Esophagus squamous epithelium (tissue), 5 donors: ENCODE measurements at regions not wholly inside any gene's neighbourhood (a gene's known extent, or its start where the extent isn't known, plus 50 kb on each side); places are given as distances from the start of the nearest gene placed in this dataset.
"Not testable (repeated sequence)": the region's sequence is repeated elsewhere in the genome, so short reads cannot be mapped to it uniquely, and the experiment has no call there.

Experiments used
- DNase-seq: peaks from one replicate; lab custom pipeline; 2025; lab: John Stamatoyannopoulos, UW
- H3K27ac ChIP-seq, 4 donors: fragments of 200-600 bp; sonication (generic); one replicate each; pipeline ENCODE4 v1.5.1; 2016 to 2019; ENCODE audit warnings: mild to moderate bottlenecking in 1 of 4
- H3K27me3 ChIP-seq, 4 donors: fragments of 200-600 bp; sonication (generic); 1 replicate in 3 of 4; 2 replicates in 1 of 4; pipeline versions ENCODE4 v1.5.1 to v1.6.0; 2017 to 2021; ENCODE audit warnings: antibody characterized with exemption in 1 of 4
- H3K36me3 ChIP-seq, 3 donors: fragments of 200-600 bp; sonication (generic); one replicate each; pipeline ENCODE4 v1.5.1; 2016 to 2019
- H3K4me1 ChIP-seq, 3 donors: fragments of 200-600 bp; sonication (generic); one replicate each; pipeline ENCODE4 v1.5.1; 2017 to 2019
- H3K4me3 ChIP-seq, 4 donors: fragments of 200-600 bp; sonication (generic); 1 replicate in 3 of 4; 2 replicates in 1 of 4; pipeline ENCODE4 v1.5.1; 2016 to 2019; ENCODE audit warnings: mild to moderate bottlenecking in 2 of 4, moderate library complexity in 1 of 4
- H3K9me3 ChIP-seq, 3 donors: fragments of 200-600 bp; sonication (generic); one replicate each; pipeline ENCODE4 v1.5.1; 2016 to 2019
- CTCF ChIP-seq, 6 experiments: fragments of 450-650 bp in 4 of 6; fragments of 200-600 bp in 2 of 6; sonication (generic) in 2 of 6; IDR thresholded peaks; one replicate each; pipeline ENCODE4 v1.5.1; 2016 to 2019; ENCODE audit warnings: antibody characterized with exemption in 6 of 6, mild to moderate bottlenecking in 4 of 6, moderate library complexity in 4 of 6
- POLR2A ChIP-seq, 4 donors: fragments of 450-650 bp; IDR thresholded peaks; one replicate each; pipeline ENCODE4 v1.6.1; 2017; ENCODE audit warnings: antibody characterized with exemption in 4 of 4, mild to moderate bottlenecking in 4 of 4, moderate library complexity in 3 of 4
- WGBS, 2 donors: methylation state at CpG; one replicate each; pipeline ENCODE4 v1.1.5; 2018; 5-methylcytosine and 5-hydroxymethylcytosine counted together
- intact Hi-C: fragments of 100-400 bp; cut with DNase I; formaldehyde crosslinking; loops from one replicate; pipeline ENCODE4 v1.15.0; 2022
- donor health status: DM: yes; HTN: yes; CAD: no.

GRCh38 chr6:9831783-9832182 lies 583.1 kb downstream of the TFAP2A start:
- DNase-seq, result no peak

GRCh38 chr6:9830808-9831207 lies 584.1 kb downstream of the TFAP2A start:
- Histone ChIP-seq H3K36me3 (no peaks in the 10 kb centered on the region), H3K27ac (no peak overlapping the region), H3K4me1 (no peaks in the 10 kb centered on the region), H3K27me3 (no peaks in the 10 kb centered on the region), H3K4me3 (no peak overlapping the region), H3K9me3 (no peaks in the 10 kb centered on the region)
- intact Hi-C loops, result no loop called here
- TF ChIP-seq POLR2A (IDR thresholded peaks at IDR 0.05) (no peak), CTCF (IDR thresholded peaks at IDR 0.05) (no peak)
- DNase-seq, result no peak
- 68 to 70% methylated on average over 2 of the region's 2 CpGs for WGBS, 2 donors

More at GRCh38 chr6:9831783-9832182, 583.1 kb downstream of the TFAP2A start:
- no peaks in the 10 kb centered on the region for H3K9me3 ChIP-seq
- TF ChIP-seq CTCF (IDR thresholded peaks at IDR 0.05) (no peak), POLR2A (IDR thresholded peaks at IDR 0.05) (no peak)
- H3K4me1 ChIP-seq, result no peaks in the 10 kb centered on the region
- no peak overlapping the region for H3K4me3 ChIP-seq
- H3K27me3 ChIP-seq, result no peaks in the 10 kb centered on the region
- intact Hi-C loops, result no loop called here
- H3K27ac ChIP-seq, result no peak overlapping the region
- no peaks in the 10 kb centered on the region for H3K36me3 ChIP-seq

- no peaks in the 10 kb centered on the region for H3K4me1 ChIP-seq
- WGBS, 2 donors, result 81 to 89% methylated on average over 4 of the region's 4 CpGs
- intact Hi-C loops, result no loop called here
Observed at GRCh38 chr6:9825526-9825925, 589.3 kb downstream of the TFAP2A start.

GRCh38 chr6:9810727-9811126 lies 604.1 kb downstream of the TFAP2A start:
- H3K4me3 ChIP-seq, H3K27ac ChIP-seq, H3K27me3 ChIP-seq, H3K9me3 ChIP-seq, DNase-seq, H3K4me1 ChIP-seq, intact Hi-C loops, H3K36me3 ChIP-seq: not testable (repeated sequence)
- WGBS, 2 donors, result 94 to 95% methylated on average over 3 to 16 of the region's 24 CpGs

More at GRCh38 chr6:9825526-9825925, 589.3 kb downstream of the TFAP2A start:
- Histone ChIP-seq H3K9me3 (no peaks in the 10 kb centered on the region), H3K27me3 (no peaks in the 10 kb centered on the region), H3K4me3 (no peak overlapping the region), H3K27ac (no peak overlapping the region), H3K36me3 (no peaks in the 10 kb centered on the region)
- TF ChIP-seq POLR2A (IDR thresholded peaks at IDR 0.05) (no peak), CTCF (IDR thresholded peaks at IDR 0.05) (no peak)
- DNase-seq, result no peak

- Histone ChIP-seq H3K27me3 (no peaks in the 10 kb centered on the region), H3K27ac (no peak overlapping the region), H3K4me1 (no peaks in the 10 kb centered on the region), H3K9me3 (no peaks in the 10 kb centered on the region), H3K36me3 (no peaks in the 10 kb centered on the region), H3K4me3 (no peak overlapping the region)
- TF ChIP-seq CTCF (IDR thresholded peaks at IDR 0.05) (no peak), POLR2A (IDR thresholded peaks at IDR 0.05) (no peak)
- no peak for DNase-seq
- WGBS, 2 donors, result 73 to 89% methylated on average over 6 of the region's 6 CpGs
- intact Hi-C loops, result no loop called here
Observed at GRCh38 chr6:9810286-9810685, 604.6 kb downstream of the TFAP2A start.

- no peak overlapping the region for H3K4me3 ChIP-seq
- DNase-seq, result no peak
- WGBS, 2 donors, result 65 to 68% methylated on average over 6 of the region's 6 CpGs
- H3K27me3 ChIP-seq, result no peaks in the 10 kb centered on the region
- no peak overlapping the region for H3K27ac ChIP-seq
- intact Hi-C loops, result no loop called here
- no peaks in the 10 kb centered on the region for H3K9me3 ChIP-seq
- TF ChIP-seq POLR2A (IDR thresholded peaks at IDR 0.05) (no peak), CTCF (IDR thresholded peaks at IDR 0.05) (no peak)
- no peaks in the 10 kb centered on the region for H3K36me3 ChIP-seq
- no peaks in the 10 kb centered on the region for H3K4me1 ChIP-seq
Observed at GRCh38 chr6:9806195-9806594, 608.7 kb downstream of the TFAP2A start.
